ENCODE measurements at regions not wholly inside any gene's neighbourhood (a gene's known extent, or its start where the extent isn't known, plus 50 kb on each side); places are given as distances from the start of the nearest gene placed in this dataset.

- TF ChIP-seq CTCF (IDR thresholded peaks at IDR 0.05) (no peak), POLR2A (IDR thresholded peaks at IDR 0.05) (no peak)
These were observed 266.4 kb downstream of the HAO1 start for GRCh38 chr20:7673841-7674240.
